ENCODE measurements at regions not wholly inside any gene's neighbourhood (a gene's known extent, or its start where the extent isn't known, plus 50 kb on each side); places are given as distances from the start of the nearest gene placed in this dataset.

DNA sequence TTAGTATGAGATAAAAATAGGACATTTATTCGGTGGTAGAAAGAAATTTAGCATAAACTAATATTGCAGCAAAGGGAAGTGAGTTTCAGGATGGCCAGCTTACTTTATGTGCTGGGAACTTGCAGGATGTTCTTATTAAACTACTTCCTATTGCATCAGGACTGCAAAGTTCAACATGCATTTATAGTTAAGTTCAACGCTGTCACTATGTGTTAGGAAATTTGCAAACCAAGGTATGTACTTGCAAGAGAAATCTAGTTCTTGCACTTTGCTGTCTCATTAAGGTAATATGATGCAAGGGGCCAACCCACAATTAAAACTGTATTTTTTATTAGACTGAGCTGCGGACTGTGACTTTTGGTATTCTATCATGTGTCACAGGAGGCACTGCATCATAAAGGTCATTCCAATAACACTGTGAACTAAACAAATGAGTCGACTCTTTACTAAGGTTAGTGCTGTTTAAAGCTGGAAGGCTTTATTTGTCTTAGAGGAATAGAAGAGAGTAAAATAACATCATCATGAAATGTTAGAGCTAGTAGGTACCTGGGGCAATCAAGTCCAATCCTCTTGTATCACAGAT is 1525.7 kb upstream of the TENM3 start:
- DNase-seq, result no peak
- intact Hi-C loops (cut with DNase I; ENCODE audit: low total_unique reads), result no loop called here
- Histone ChIP-seq H3K27me3 (replicated peaks in 1 of 7) (no peaks in the 10 kb centered on the region), H3K4me1 (no peaks in the 10 kb centered on the region), H3K4me3 (no peak overlapping the region), H3K36me3 (no peaks in the 10 kb centered on the region), H3K9me3 (peaks cover 0 to 11% (median 0%) of the 10 kb centered on the region in 8 donors), H3K27ac (peak overlapping the region in 1 of 8 donors; percentile 16)
- TF ChIP-seq POLR2AphosphoS5 (IDR thresholded peaks at IDR 0.05) (no peak), POLR2A (IDR thresholded peaks at IDR 0.05) (no peak)
- TF ChIP-seq, protein P1, sequence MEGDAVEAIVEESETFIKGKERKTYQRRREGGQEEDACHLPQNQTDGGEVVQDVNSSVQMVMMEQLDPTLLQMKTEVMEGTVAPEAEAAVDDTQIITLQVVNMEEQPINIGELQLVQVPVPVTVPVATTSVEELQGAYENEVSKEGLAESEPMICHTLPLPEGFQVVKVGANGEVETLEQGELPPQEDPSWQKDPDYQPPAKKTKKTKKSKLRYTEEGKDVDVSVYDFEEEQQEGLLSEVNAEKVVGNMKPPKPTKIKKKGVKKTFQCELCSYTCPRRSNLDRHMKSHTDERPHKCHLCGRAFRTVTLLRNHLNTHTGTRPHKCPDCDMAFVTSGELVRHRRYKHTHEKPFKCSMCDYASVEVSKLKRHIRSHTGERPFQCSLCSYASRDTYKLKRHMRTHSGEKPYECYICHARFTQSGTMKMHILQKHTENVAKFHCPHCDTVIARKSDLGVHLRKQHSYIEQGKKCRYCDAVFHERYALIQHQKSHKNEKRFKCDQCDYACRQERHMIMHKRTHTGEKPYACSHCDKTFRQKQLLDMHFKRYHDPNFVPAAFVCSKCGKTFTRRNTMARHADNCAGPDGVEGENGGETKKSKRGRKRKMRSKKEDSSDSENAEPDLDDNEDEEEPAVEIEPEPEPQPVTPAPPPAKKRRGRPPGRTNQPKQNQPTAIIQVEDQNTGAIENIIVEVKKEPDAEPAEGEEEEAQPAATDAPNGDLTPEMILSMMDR (IDR thresholded peaks at IDR 0.05 in 8 of 11, conservative IDR thresholded peaks at IDR 0.05 in 3 of 11), result no peak
- 47 to 59% (median 53%) methylated on average over 4 of the region's 4 CpGs for whole genome bisulfite sequencing, 5 donors

DNA sequence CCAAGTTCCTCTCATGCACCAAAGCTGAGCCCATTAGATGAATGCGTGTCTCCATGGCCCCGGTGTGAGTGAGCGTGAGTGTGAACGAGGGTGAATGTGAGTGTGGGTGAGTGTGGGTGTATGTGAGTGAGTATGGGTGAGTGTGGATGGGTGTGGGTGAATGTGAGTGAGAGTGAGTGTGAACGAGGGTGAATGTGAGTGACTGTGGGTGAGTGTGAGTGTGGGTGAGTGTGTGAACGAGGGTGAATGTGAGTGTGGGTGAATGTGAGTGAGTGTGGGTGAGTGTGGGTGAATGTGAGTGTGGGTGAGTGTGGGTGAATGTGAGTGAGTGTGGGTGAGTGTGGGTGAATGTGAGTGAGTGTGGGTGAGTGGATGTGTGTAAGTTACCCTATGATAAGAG is 1521.8 kb upstream of the TENM3 start:
- WGBS, 5 donors, result 66 to 83% (median 66%) methylated on average over 6 of the region's 6 CpGs
- Histone ChIP-seq H3K4me1 (no peaks in the 10 kb centered on the region), H3K27ac (no peak overlapping the region), H3K27me3 (replicated peaks in 1 of 7) (no peaks in the 10 kb centered on the region), H3K36me3 (no peaks in the 10 kb centered on the region), H3K9me3 (peaks cover 0 to 11% (median 0%) of the 10 kb centered on the region in 8 donors), H3K4me3 (no peak overlapping the region)
- intact Hi-C loops (cut with DNase I; ENCODE audit: low total_unique reads), result no loop called here
- no peak for TF ChIP-seq POLR2AphosphoS5 (IDR thresholded peaks at IDR 0.05)
- no peak for TF ChIP-seq POLR2A (IDR thresholded peaks at IDR 0.05)
- TF ChIP-seq, protein P1 (IDR thresholded peaks at IDR 0.05 in 8 of 11, conservative IDR thresholded peaks at IDR 0.05 in 3 of 11), result no peak
- DNase-seq, result no peak

DNA sequence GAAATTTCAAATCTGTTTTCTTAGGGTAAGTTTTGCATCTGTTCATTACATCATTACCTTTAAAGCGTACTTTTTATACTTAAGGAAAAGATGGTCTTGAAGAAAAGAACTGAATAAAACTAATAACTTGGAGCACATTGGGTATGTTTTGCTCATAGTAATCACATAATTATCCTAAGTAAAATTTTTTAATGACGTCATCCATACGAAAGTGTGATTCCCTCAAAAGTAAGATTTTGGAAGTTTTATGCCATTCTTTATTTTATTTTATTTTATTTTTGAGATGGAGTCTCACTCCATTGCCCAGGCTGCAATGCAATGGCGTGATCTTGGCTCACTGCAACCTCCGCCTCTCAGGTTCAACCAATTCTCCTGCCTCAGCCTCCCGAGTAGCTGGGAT is 1516.6 kb upstream of the TENM3 start:
- WGBS, 5 donors, result 70 to 85% (median 72%) methylated on average over 6 of the region's 6 CpGs
- intact Hi-C loops (cut with DNase I; ENCODE audit: low total_unique reads), result no loop called here

GRCh38 chr4:180727478-180727877 is 1515.7 kb upstream of the TENM3 start:
- Histone ChIP-seq H3K9me3 (peaks cover 0 to 9% (median 0%) of the 10 kb centered on the region in 8 donors), H3K4me1 (no peaks in the 10 kb centered on the region), H3K36me3 (no peaks in the 10 kb centered on the region), H3K27ac (no peak overlapping the region), H3K4me3 (no peak overlapping the region), H3K27me3 (replicated peaks in 1 of 7) (no peaks in the 10 kb centered on the region)
- intact Hi-C loops (cut with DNase I; ENCODE audit: low total_unique reads), result no loop called here
- 34 to 63% (median 40%) methylated on average over 3 of the region's 3 CpGs for WGBS, 5 donors
- DNase-seq, result no peak
- TF ChIP-seq, protein P1 (IDR thresholded peaks at IDR 0.05 in 8 of 11, conservative IDR thresholded peaks at IDR 0.05 in 3 of 11), result no peak
- TF ChIP-seq POLR2AphosphoS5 (IDR thresholded peaks at IDR 0.05) (no peak), POLR2A (IDR thresholded peaks at IDR 0.05) (no peak)

More for the DNA sequence above, 1516.6 kb upstream of the TENM3 start:
- H3K27ac ChIP-seq, result no peak overlapping the region
- TF ChIP-seq, protein P1 (IDR thresholded peaks at IDR 0.05 in 8 of 11, conservative IDR thresholded peaks at IDR 0.05 in 3 of 11), result no peak
- no peak for TF ChIP-seq POLR2A (IDR thresholded peaks at IDR 0.05)
- TF ChIP-seq POLR2AphosphoS5 (IDR thresholded peaks at IDR 0.05), result no peak
- no peaks in the 10 kb centered on the region for H3K4me1 ChIP-seq
- H3K36me3 ChIP-seq, result no peaks in the 10 kb centered on the region
- H3K27me3 ChIP-seq (replicated peaks in 1 of 7), result no peaks in the 10 kb centered on the region
- H3K9me3 ChIP-seq, result peaks cover 0 to 9% (median 0%) of the 10 kb centered on the region in 8 donors
- DNase-seq, result no peak
- H3K4me3 ChIP-seq, result no peak overlapping the region
